Stomach (tissue), 8 donors: ENCODE measurements at regions not wholly inside any gene's neighbourhood (a gene's known extent, or its start where the extent isn't known, plus 50 kb on each side); places are given as distances from the start of the nearest gene placed in this dataset.
"Not testable (repeated sequence)": the region's sequence is repeated elsewhere in the genome, so short reads cannot be mapped to it uniquely, and the experiment has no call there.

ENCODE experiments used
- DNase-seq, 2 donors: peaks; one replicate each; pipeline versions ENCODE4 v3.0.0 to v3.0.0-alpha.2; 2013 to 2019
- H3K27ac ChIP-seq, 5 donors: fragments of 200-600 bp in 4 of 5; sonication (generic) in 4 of 5; one replicate each; pipeline ENCODE4 v1.5.1; 2013 to 2019; ENCODE audit warnings: mild to moderate bottlenecking in 1 of 5, moderate library complexity in 1 of 5
- H3K27me3 ChIP-seq, 3 donors: fragments of 200-600 bp; sonication (generic); one replicate each; pipeline ENCODE4 v1.5.1; 2017 to 2019; ENCODE audit warnings: mixed run types in 1 of 3
- H3K36me3 ChIP-seq, 4 donors: fragments of 200-600 bp; sonication (generic); 1 replicate in 3 of 4; 2 replicates in 1 of 4; pipeline ENCODE4 v1.5.1; 2016 to 2019
- H3K4me1 ChIP-seq, 4 donors: fragments of 200-600 bp; sonication (generic); one replicate each; pipeline ENCODE4 v1.5.1; 2016 to 2019
- H3K4me3 ChIP-seq, 4 donors: fragments of 200-600 bp; sonication (generic) in 3 of 4; one replicate each; pipeline ENCODE4 v1.5.1; 2016 to 2019; ENCODE audit warnings: mild to moderate bottlenecking in 1 of 4
- H3K9me3 ChIP-seq, 4 donors: fragments of 200-600 bp; sonication (generic); one replicate each; pipeline ENCODE4 v1.5.1; 2016 to 2019
- EP300 ChIP-seq: sonication (generic); formaldehyde crosslinking; IDR thresholded peaks from one replicate; pipeline ENCODE4 v1.6.1; 2017; ENCODE audit warnings: antibody characterized with exemption
- POLR2A ChIP-seq, 4 donors: fragments of 450-650 bp; IDR thresholded peaks; one replicate each; pipeline ENCODE4 v1.6.1; 2016; ENCODE audit warnings: antibody characterized with exemption in 4 of 4, control low read depth in 2 of 4, mild to moderate bottlenecking in 1 of 4, moderate library complexity in 1 of 4
- POLR2AphosphoS5 ChIP-seq, 3 donors: sonication (generic); formaldehyde crosslinking; IDR thresholded peaks; one replicate each; pipeline ENCODE4 v1.6.1; 2016; ENCODE audit warnings: antibody characterized with exemption in 3 of 3
- WGBS, 5 donors: extraction: QIAGEN DNeasy Blood & Tissue Kit in 3 of 5; methylation state at CpG; one replicate each; pipeline versions ENCODE4 v1.1.5 to v1.1.7; 2013 to 2018; 5-methylcytosine and 5-hydroxymethylcytosine counted together
- intact Hi-C: fragments of 100-400 bp; cut with DNase I; formaldehyde crosslinking; loops from one replicate; pipeline ENCODE4 v1.15.1; 2023; ENCODE audit warnings: low total_unique reads
- TF ChIP-seq, protein P1 (sequence below), 7 experiments: fragments of 450-650 bp in 4 of 7; fragments of 200-600 bp in 3 of 7; sonication (generic) in 3 of 7; IDR thresholded peaks; one replicate each; pipeline ENCODE4 v1.5.1; 2016 to 2019; ENCODE audit warnings: antibody characterized with exemption in 7 of 7, control low read depth in 2 of 7, mild to moderate bottlenecking in 1 of 7
- donor health status: healthy with polysubstance abuse.
- donor health status: Bipolar disorder and iron deficiency.
- donor health status: healthy.

DNA sequence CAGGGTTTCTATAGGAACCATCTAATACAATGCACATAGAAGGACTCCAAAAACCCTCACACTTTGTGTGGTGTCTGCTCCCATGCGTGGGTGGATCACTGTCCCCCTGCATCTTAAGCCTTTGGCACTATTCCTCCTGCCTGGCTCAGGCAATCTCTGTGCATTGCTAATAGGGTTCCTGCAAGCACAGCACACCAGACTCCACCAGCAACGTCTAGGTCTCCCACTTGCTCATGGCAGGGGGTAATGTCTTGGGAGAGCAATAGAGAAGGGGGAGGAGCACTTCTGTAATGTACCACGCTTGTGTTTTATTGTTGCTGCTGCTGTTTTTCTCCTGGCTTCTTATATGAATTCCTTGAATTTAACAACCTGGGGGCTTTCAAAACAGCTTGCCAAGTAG is 182.6 kb upstream of the GLRA1 start:
- TF ChIP-seq, protein P1, sequence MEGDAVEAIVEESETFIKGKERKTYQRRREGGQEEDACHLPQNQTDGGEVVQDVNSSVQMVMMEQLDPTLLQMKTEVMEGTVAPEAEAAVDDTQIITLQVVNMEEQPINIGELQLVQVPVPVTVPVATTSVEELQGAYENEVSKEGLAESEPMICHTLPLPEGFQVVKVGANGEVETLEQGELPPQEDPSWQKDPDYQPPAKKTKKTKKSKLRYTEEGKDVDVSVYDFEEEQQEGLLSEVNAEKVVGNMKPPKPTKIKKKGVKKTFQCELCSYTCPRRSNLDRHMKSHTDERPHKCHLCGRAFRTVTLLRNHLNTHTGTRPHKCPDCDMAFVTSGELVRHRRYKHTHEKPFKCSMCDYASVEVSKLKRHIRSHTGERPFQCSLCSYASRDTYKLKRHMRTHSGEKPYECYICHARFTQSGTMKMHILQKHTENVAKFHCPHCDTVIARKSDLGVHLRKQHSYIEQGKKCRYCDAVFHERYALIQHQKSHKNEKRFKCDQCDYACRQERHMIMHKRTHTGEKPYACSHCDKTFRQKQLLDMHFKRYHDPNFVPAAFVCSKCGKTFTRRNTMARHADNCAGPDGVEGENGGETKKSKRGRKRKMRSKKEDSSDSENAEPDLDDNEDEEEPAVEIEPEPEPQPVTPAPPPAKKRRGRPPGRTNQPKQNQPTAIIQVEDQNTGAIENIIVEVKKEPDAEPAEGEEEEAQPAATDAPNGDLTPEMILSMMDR (IDR thresholded peaks at IDR 0.05): no peak
- no peak for TF ChIP-seq EP300
- TF ChIP-seq POLR2AphosphoS5 (IDR thresholded peaks at IDR 0.05): no peak
- no peak for TF ChIP-seq POLR2A (IDR thresholded peaks at IDR 0.05)
- DNase-seq: no peak
- H3K4me1 ChIP-seq: no peaks in the 10 kb centered on the region
- H3K9me3 ChIP-seq: no peaks in the 10 kb centered on the region
- H3K4me3 ChIP-seq: no peak overlapping the region
- H3K36me3 ChIP-seq: no peaks in the 10 kb centered on the region
- intact Hi-C loops: no loop called here
- H3K27ac ChIP-seq: no peak overlapping the region
- WGBS, 5 donors: 29 to 41% (median 36%) methylated on average over 3 of the region's 3 CpGs
- no peaks in the 10 kb centered on the region for H3K27me3 ChIP-seq

DNA sequence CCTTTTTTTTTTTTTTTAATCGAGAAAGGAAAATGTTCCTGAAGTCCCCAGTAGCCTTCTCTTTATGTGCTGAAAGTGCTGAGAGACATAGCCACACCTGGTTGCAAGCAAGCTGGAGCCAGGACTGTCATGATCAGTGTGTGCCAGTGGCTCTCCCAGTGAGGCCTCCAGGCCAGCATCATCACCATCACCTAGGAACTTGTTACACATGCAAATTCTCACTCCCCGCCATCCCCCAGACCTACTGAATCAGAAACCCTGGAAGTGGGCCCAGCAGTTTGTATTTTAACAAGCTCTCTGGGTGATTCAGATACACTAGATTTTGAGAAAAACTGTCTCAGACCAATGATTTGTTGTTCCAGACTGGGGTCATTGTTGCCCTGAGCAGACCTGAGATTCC is 181.9 kb upstream of the GLRA1 start:
- no peak for DNase-seq
- H3K9me3 ChIP-seq: no peaks in the 10 kb centered on the region
- WGBS, 5 donors: 82 to 95% (median 92%) methylated on average over 2 of the region's 2 CpGs
- no peaks in the 10 kb centered on the region for H3K27me3 ChIP-seq
- intact Hi-C loops: no loop called here
- H3K4me1 ChIP-seq: no peaks in the 10 kb centered on the region
- no peak overlapping the region for H3K27ac ChIP-seq
- TF ChIP-seq POLR2A (IDR thresholded peaks at IDR 0.05) (no peak), EP300 (no peak), POLR2AphosphoS5 (IDR thresholded peaks at IDR 0.05) (no peak)
- TF ChIP-seq, protein P1 (IDR thresholded peaks at IDR 0.05): no peak
- no peak overlapping the region for H3K4me3 ChIP-seq
- H3K36me3 ChIP-seq: no peaks in the 10 kb centered on the region

DNA sequence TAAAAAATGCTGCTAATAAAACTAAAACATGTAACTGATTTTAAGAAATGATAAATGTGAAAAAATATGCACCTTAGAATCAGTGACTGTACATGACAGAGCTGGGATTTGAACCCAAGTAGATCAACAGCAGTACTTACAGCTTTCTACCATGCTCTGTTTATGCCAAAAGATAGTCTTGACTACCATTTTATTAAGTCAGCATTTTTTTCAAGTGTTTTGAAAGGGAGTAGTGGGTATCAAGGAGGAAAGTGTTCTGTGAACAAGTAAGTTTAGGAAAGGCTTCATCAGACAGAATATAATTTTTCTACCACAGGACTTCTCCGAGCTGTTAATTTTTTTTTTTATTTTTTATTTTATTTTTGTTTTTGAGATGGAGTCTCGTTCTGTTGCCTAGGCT is 180.4 kb upstream of the GLRA1 start:
- TF ChIP-seq POLR2AphosphoS5 (IDR thresholded peaks at IDR 0.05) (no peak), POLR2A (IDR thresholded peaks at IDR 0.05) (no peak), EP300 (no peak)
- TF ChIP-seq, protein P1 (IDR thresholded peaks at IDR 0.05): no peak
- Histone ChIP-seq H3K36me3 (no peaks in the 10 kb centered on the region), H3K27ac (no peak overlapping the region), H3K4me1 (no peaks in the 10 kb centered on the region), H3K9me3 (no peaks in the 10 kb centered on the region), H3K27me3 (no peaks in the 10 kb centered on the region), H3K4me3 (no peak overlapping the region)
- intact Hi-C loops: no loop called here
- 81 to 95% (median 89%) methylated on average over 2 of the region's 2 CpGs for WGBS, 5 donors
- DNase-seq: no peak

DNA sequence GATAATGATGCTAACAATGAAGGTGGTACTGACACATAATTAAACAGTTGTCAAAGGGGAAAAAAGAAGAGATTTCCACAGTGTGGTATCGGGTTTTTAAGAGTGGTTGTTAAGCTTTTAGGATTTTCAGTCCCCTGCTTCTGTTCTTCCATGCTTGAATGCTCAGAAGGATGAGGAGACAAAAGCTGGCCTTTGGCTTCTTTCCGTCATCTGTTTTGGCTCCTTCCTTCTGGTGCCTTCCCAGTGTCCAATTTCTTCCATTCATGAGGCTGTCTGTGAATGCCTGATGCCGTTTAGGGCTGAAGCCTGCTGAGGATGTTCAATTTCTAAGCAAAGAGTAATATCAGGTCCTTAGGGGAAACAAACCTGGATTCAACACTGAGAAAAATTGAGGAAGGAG is 179.6 kb upstream of the GLRA1 start:
- TF ChIP-seq, protein P1 (IDR thresholded peaks at IDR 0.05): no peak
- TF ChIP-seq POLR2A (IDR thresholded peaks at IDR 0.05): no peak
- TF ChIP-seq EP300: no peak
- no peak for TF ChIP-seq POLR2AphosphoS5 (IDR thresholded peaks at IDR 0.05)
- H3K36me3 ChIP-seq: no peaks in the 10 kb centered on the region
- WGBS, 5 donors: 56 to 73% (median 66%) methylated on average over 3 of the region's 3 CpGs
- H3K27ac ChIP-seq: no peak overlapping the region
- intact Hi-C loops: no loop called here
- no peaks in the 10 kb centered on the region for H3K27me3 ChIP-seq
- H3K4me1 ChIP-seq: no peaks in the 10 kb centered on the region
- H3K4me3 ChIP-seq: no peak overlapping the region
- no peaks in the 10 kb centered on the region for H3K9me3 ChIP-seq
- DNase-seq: no peak

DNA sequence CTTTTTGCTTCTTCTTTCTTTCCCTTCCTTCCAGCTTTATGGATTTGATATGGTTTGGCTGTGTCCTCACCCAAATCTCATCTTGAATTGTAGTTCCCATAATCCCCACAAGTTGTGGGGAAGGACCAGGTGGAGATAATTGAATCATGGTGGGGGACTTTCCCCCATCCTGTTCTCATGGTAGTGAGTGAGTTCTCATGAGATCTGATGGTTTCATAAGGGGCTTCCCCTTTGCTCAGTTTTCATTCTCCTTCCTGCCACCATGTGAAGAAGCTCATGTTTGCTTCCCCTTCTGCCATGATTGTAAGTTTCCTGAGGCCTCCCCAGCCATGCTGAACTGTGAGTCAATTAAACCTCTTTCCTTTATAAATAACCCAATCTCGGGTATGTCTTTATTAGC is 178.3 kb upstream of the GLRA1 start:
- H3K4me3 ChIP-seq, H3K27me3 ChIP-seq, H3K9me3 ChIP-seq, H3K36me3 ChIP-seq, DNase-seq, H3K4me1 ChIP-seq, H3K27ac ChIP-seq, intact Hi-C loops: not testable (repeated sequence)
- 41 to 72% (median 68%) methylated on average over 1 of the region's 1 CpG for WGBS, 5 donors
